Endothelial cell of umbilical vein (primary cell): ENCODE measurements at regions not wholly inside any gene's neighbourhood (a gene's known extent, or its start where the extent isn't known, plus 50 kb on each side); places are given as distances from the start of the nearest gene placed in this dataset.

Source experiments
- BruUV-seq: library from RNA; stranded (reverse); fragments of 400-500 nt; replicated peaks from 2 replicates; lab custom pipeline; 2021; lab: Mats Ljungman, UMichigan
- CTCF ChIA-PET: fragments of 300-600, 350-600 bp; sonication (Branson Sonifier 250); formaldehyde crosslinking; loops from one replicate; lab custom pipeline; 2021; ENCODE audit warnings: antibody characterized with exemption, inconsistent platforms; lab: Charles Lee
- POLR2A ChIA-PET: fragments of 300-600, 350-600 bp; sonication (Branson Sonifier 250); formaldehyde crosslinking; loops from one replicate; lab custom pipeline; 2021; ENCODE audit warnings: antibody characterized with exemption, inconsistent platforms; lab: Charles Lee
- DNase-seq: peaks from one replicate; pipeline ENCODE4 v3.0.0-alpha.2; 2011; ENCODE audit warnings: low read depth, low spot score
- FAIRE-seq: peaks from 2 replicates; lab custom pipeline; 2011; peaks lifted over from hg19 to GRCh38; lab: Jason Lieb, UNC
- H2AFZ ChIP-seq: 2 replicates; pipeline ENCODE4 v1.6.0; 2012; ENCODE audit warnings: low read depth, low read length, control low read depth, inconsistent platforms
- H3K27ac ChIP-seq: 2 replicates; pipeline ENCODE4 v1.5.1; 2011; ENCODE audit warnings: low read depth, mild to moderate bottlenecking, control low read depth, low read length, moderate library complexity; ENCODE audit not compliant: insufficient read depth
- H3K27me3 ChIP-seq, 2 experiments: 2 replicates each; pipeline versions ENCODE4 v1.6.0 to v1.6.1; 2011; ENCODE audit warnings: low read length in 2 of 2, mixed read lengths in 1 of 2; ENCODE audit not compliant: control insufficient read depth in 2 of 2, insufficient read depth in 2 of 2
- H3K36me3 ChIP-seq, 2 experiments: 2 replicates in 1 of 2; 3 replicates in 1 of 2; pipeline ENCODE4 v1.5.1; 2011; ENCODE audit warnings: low read length in 2 of 2, mild to moderate bottlenecking in 1 of 2, moderate library complexity in 1 of 2; ENCODE audit not compliant: control insufficient read depth in 2 of 2, insufficient read depth in 2 of 2; ENCODE audit errors: extremely low read depth in 1 of 2
- H3K4me1 ChIP-seq: 3 replicates; pipeline ENCODE4 v1.5.1; 2011; ENCODE audit warnings: mild to moderate bottlenecking, low read length; ENCODE audit not compliant: control insufficient read depth, insufficient read depth; ENCODE audit errors: extremely low read depth
- H3K4me2 ChIP-seq: 2 replicates; pipeline ENCODE4 v1.6.1; 2011; ENCODE audit warnings: low read length, control low read depth, mixed read lengths; ENCODE audit not compliant: insufficient read depth
- H3K4me3 ChIP-seq, 3 experiments: fragments of 200-600 bp in 1 of 3; sonication (generic), shearing (Covaris generic) in 1 of 3; replicated peaks in 1 of 3; 2 replicates each; pipeline ENCODE4 v1.5.1; 2011 to 2016; ENCODE audit warnings: control low read depth in 3 of 3, low read length in 3 of 3, mild to moderate bottlenecking in 2 of 3, inconsistent platforms in 1 of 3, low read depth in 1 of 3, moderate library complexity in 1 of 3; ENCODE audit not compliant: insufficient read depth in 1 of 3
- H3K79me2 ChIP-seq: 2 replicates; pipeline ENCODE4 v1.6.0; 2012; ENCODE audit warnings: low read length, inconsistent platforms; ENCODE audit not compliant: control insufficient read depth, insufficient read depth
- H3K9ac ChIP-seq: replicated peaks from 2 replicates; pipeline ENCODE3; 2011; ENCODE audit warnings: low read length, control low read depth; ENCODE audit not compliant: insufficient read depth; ENCODE audit errors: extremely low read depth
- H3K9me1 ChIP-seq: replicated peaks from 3 replicates; pipeline ENCODE4 v1.6.0; 2011; ENCODE audit warnings: mild to moderate bottlenecking, low read length; ENCODE audit not compliant: control insufficient read depth, insufficient read depth; ENCODE audit errors: extremely low read depth
- H3K9me3 ChIP-seq: replicated peaks from 2 replicates; pipeline ENCODE4 v1.5.1; 2012; ENCODE audit warnings: low read length, inconsistent platforms; ENCODE audit not compliant: control insufficient read depth, insufficient read depth
- H4K20me1 ChIP-seq: replicated peaks from 2 replicates; pipeline ENCODE3; 2011; ENCODE audit warnings: mild to moderate bottlenecking, low read length; ENCODE audit not compliant: control insufficient read depth, insufficient read depth; ENCODE audit errors: extremely low read depth
- CTCF ChIP-seq, 2 donors: IDR thresholded peaks; 1 replicate in 1 of 2; 2 replicates in 1 of 2; pipeline ENCODE4 v1.5.1; 2011; ENCODE audit warnings: low read length in 2 of 2, mild to moderate bottlenecking in 2 of 2, moderate library complexity in 2 of 2, control low read depth in 1 of 2, inconsistent platforms in 1 of 2, low read depth in 1 of 2; ENCODE audit not compliant: insufficient read depth in 1 of 2; ENCODE audit errors: extremely low read depth in 1 of 2
- EZH2 ChIP-seq: IDR thresholded peaks from 2 replicates; pipeline ENCODE4 v1.6.1; 2012; ENCODE audit warnings: borderline replicate concordance, low read depth, mild to moderate bottlenecking, moderate library complexity, low read length, inconsistent platforms; ENCODE audit not compliant: severe bottlenecking
- FOS ChIP-seq: IDR thresholded peaks from 2 replicates; pipeline ENCODE4 v1.6.1; 2011; ENCODE audit warnings: mild to moderate bottlenecking, low read length, moderate library complexity, borderline replicate concordance; ENCODE audit not compliant: insufficient read depth
- GATA2 ChIP-seq: IDR thresholded peaks from 2 replicates; pipeline ENCODE4 v1.7.0; 2011; ENCODE audit warnings: low read depth, mild to moderate bottlenecking, moderate library complexity, mixed read lengths, low read length; ENCODE audit not compliant: insufficient read length, insufficient read depth
- JUN ChIP-seq: IDR thresholded peaks from 2 replicates; pipeline ENCODE4 v1.6.1; 2011; ENCODE audit warnings: borderline replicate concordance, low read depth; ENCODE audit not compliant: insufficient read length, insufficient read depth
- MAX ChIP-seq: IDR thresholded peaks from 2 replicates; pipeline ENCODE4 v1.6.1; 2011; ENCODE audit not compliant: insufficient read depth, insufficient read length
- MYC ChIP-seq: IDR thresholded peaks from one replicate; pipeline ENCODE4 v1.6.1; 2011; ENCODE audit warnings: mild to moderate bottlenecking, low read depth, low read length
- POLR2A ChIP-seq: IDR thresholded peaks from 2 replicates; pipeline ENCODE4 v1.6.1; 2012; ENCODE audit warnings: low read depth, mild to moderate bottlenecking, control low read depth, low read length
- POLR2AphosphoS5 ChIP-seq: IDR thresholded peaks from 2 replicates; pipeline ENCODE4 v1.6.1; 2012; ENCODE audit warnings: low read depth, mild to moderate bottlenecking, control low read depth, low read length, moderate library complexity; ENCODE audit not compliant: insufficient read depth
- dilution Hi-C: fragments of 300-500 bp; cut with MboI; formaldehyde crosslinking; loops from one replicate; pipeline ENCODE4 v1.15.0; 2019; ENCODE audit warnings: low sequenced_read_pairs; ENCODE audit not compliant: extremely low pct_ligation_motif_present
- intact Hi-C: fragments of 100-400 bp; cut with micrococcal nuclease; formaldehyde crosslinking; loops from one replicate; pipeline ENCODE4 v1.10.0; 2022

GRCh38 chr20:60695226-60696000 lies 556.6 kb upstream of the CDH4 start:
- Histone ChIP-seq H3K27ac (no peak overlapping the region), H3K9ac (no peak overlapping the region), H3K4me1 (no peaks in the 10 kb centered on the region), H3K9me3 (peaks cover 2% of the 10 kb centered on the region), H4K20me1 (no peaks in the 10 kb centered on the region), H3K36me3 (no peaks in the 10 kb centered on the region), H2AFZ (no peak overlapping the region), H3K9me1 (no peaks in the 10 kb centered on the region), H3K79me2 (no peaks in the 10 kb centered on the region), H3K4me3 (no peak overlapping the region), H3K27me3 (no peaks in the 10 kb centered on the region), H3K4me2 (no peak overlapping the region)
- no TSS peak for BruUV-seq
- POLR2A ChIA-PET = no interaction called here
- DNase-seq (no peak), FAIRE-seq (no peak)
- TF ChIP-seq EZH2 (no peak), MAX (no peak), MYC (no peak), JUN (no peak), GATA2 (no peak), POLR2A (no peak), CTCF (IDR thresholded peaks at IDR 0.05; ENCODE audit: extremely low read depth in 1 of 2, insufficient read depth in 1 of 2, low read depth in 1 of 2, low read length in 2 of 2) (no peak), FOS (no peak), POLR2AphosphoS5 (no peak)
- CTCF ChIA-PET = no interaction called here
- intact Hi-C loops (no loop called here), dilution Hi-C loops (no loop called here)
